GM20431 (cell line): ENCODE measurements at regions not wholly inside any gene's neighbourhood (a gene's known extent, or its start where the extent isn't known, plus 50 kb on each side); places are given as distances from the start of the nearest gene placed in this dataset.

ENCODE experiments used
- in situ Hi-C: fragments of 300-500 bp; cut with MseI, MboI; formaldehyde crosslinking; loops from one replicate; pipeline ENCODE4 v1.15.0; 2020; ENCODE audit warnings: low sequenced_read_pairs; ENCODE audit not compliant: unreplicated experiment

DNA sequence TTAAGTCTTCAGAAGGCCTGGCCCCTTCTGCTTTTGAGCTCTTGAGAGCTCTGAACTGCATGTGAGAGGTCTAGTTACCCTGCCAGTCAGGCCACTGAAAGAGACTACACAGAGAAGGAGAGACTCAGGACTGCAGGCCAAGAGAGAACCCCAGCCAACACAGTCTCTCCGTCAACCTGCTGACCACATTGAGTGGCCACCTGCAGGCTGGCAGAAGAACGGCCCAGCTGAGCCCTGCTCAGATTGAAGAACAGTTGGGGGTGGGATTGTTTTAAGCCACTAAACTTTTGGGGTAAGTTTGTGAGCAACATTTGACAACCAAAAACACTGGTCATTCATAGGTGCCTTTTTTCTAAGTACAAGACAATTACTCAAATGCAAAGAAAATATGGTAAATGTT, 273.5 kb upstream of the CCDC54 start:
- in situ Hi-C loops: no loop called here

DNA sequence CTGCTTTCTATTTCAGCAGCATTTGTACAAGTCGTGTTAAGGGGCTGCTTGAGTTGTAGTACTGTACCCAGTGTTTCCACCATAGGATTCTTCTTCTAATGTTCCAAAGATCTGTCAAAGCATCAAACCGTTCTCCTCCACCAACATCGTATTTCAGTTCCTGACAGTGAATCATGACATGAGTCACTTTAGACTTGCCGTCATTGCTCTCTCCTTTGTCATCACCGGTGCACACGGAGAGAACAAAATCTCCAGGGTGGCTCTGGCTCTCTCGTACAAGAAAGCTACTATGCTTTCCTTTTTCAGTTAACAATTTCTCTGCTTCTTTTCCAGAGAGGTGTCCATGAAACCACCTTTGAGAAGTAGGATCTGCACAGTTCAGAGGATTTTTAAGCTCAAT, 270.9 kb upstream of the CCDC54 start:
- in situ Hi-C loops: no loop called here

DNA sequence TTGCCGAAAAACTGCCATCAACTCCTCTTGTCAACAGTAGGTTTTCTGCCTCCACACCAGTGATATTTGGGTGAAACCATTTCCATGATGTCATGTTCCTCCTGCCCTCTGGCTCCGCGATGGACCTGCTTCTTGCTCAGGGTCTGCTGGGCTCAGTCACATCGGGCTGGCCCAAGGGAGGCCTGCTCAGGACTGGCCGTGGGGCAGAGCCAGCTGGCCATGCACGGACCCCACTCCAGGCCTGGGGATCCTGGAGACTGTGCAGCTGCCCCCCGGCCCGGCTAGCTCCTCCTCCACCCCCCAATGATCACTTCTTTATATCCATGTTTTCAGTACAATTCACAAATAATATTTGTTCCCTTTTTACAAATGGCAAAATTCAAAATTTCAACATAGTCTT, 270.3 kb upstream of the CCDC54 start:
- in situ Hi-C loops: no loop called here

DNA sequence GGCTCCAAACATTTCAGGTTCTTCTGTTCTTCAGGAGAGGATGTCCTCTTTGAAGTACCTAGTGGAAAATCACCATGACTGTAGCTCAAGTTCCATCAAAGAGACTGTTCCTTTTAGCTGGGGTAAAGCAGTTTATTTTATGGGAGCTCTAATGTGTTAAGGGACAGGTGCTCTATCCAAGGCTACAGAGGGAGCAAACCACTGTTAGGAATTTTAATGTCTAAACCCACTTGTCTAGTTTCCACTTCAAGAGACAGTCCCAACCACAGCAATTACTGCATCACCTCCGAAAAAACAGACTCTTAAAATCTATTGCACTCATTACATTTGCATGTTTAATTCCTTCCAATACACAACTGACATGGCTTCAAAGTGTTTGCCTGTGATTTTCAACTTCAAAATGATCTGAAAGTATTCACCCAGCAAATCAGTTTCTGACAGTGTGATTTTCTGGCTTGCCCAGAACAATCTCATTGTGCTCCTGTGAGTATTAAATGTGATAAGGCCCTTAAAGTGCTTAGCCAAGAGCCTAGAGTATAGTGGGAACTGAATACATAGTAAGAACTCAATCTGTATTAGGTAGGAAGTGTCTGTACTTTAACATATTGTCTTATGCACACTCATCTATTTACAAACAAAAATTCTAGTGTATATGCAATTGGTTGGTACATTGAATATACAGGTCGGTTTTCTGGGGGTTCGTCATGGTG, 266.5 kb upstream of the CCDC54 start:
- in situ Hi-C loops: no loop called here

DNA sequence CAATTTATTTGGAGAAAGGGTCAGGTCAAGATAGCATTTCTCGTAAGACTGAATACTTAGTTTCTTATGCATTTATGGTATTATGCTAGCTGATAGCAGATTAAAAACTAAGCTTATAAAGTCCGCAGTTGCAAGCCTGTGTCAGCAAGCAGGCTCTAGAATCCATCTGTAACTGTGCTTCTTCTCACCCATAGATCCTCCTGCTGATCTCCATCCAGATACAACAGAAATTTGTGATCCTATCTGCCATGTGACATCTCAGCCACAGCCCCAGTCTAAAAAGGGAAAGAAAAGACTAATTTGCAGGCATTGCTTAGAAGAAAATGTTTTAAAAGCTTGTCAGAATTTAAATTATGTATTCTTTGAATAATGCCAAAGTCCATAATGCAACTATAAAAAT, 265.4 kb upstream of the CCDC54 start:
- in situ Hi-C loops: no loop called here

DNA sequence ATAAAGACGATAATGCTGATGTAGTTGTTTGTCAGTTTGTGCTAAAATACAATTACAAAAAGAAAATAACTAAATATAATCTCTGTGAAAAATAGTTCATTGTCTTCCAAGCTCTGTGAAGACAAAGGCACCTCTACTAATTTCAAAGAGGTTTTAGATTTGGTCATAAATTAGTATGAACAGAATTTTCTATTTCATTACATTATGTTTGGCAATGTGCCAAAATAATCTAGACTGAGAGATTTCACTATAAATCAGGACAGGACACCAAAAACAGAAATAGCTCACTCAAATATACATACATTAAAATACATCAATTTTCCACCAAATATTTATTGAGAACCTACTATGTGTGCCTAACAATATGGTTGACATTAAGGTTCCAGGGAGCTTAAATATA, 264.9 kb upstream of the CCDC54 start:
- in situ Hi-C loops: no loop called here

DNA sequence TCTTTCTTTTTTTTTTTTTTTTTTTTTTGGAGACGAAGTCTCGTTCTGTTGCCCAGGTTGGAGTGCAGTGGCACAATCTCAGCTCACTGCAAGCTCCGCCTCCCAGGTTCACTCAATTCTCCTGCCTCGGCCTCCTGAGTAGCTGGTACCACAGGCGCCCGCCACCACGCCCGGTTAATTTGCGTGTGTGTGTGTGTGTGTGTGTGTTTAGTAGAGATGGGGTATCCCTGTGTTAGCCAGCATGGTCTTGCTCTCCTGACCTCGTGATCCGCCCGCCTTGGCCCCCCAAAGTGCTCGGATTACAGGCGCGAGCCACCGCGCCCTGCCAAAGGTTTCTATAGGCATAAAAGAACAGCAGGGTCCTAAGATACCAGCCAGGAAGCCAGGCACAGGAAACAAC, 261.0 kb upstream of the CCDC54 start:
- in situ Hi-C loops: no loop called here

DNA sequence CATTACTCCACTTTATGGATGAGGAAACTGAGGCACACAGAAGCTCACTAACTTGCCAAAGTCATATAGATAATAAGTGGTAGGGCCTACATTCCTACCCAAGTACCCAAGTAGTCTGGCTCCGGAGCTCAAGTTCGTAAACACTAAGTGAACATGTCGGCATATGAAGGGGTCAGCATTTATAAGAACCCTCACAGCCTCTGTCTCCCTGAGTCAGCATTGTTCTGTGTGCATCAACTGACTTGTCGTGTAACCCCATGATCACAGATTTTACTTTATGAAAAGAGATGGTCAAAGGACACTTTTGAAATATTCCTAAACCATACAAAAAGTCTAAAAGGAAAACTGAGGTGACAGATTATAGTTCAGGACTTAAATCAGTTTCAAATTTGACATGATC, 260.1 kb upstream of the CCDC54 start:
- in situ Hi-C loops: no loop called here

DNA sequence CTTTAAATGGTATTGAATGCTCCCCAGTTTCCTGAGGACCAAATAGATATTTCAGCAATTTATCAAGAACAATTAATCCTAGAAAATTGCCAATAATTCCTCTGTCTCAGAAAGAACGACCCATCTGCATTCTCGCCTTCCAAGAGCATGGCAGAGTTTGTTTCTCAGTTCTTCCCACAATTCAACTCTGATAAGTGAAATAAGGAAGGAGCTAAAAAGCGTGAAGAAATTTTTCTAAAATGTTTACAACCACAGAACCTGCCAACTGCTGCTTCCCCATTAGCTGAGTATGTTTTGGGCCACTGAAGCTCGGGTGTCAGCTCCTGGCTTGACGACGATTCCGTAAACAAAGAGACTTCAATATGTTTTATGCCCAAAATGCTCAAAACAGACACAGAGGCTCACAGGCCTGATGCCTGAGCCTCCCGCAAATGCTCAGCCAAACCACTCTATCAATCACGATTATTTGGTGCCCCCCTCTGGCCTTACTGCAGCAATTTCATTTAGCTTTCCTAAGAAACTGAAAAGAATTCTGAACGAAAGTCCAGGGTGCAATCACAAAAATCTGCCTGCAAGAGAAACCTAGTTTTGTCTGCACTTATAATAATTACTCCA, 259.2 kb upstream of the CCDC54 start:
- in situ Hi-C loops: no loop called here

DNA sequence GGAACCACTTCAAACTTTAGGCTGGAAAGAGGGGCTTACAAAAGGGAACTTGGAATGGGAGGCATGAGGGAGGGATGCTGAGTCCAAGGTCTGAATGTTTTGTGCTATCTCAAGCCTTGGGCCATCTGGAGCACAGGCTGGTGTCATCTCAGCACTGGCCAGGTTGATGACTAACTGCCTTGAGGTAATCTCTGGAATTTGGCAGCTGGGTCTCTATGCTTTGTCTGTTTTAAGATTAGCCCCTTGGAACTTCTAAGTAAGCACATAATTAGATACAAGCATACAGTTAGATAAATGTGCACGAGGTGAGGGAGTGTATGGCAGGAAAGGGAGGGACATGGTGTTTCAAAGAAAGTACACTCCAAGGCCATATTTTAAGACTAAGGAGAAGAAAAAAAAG, 252.4 kb upstream of the CCDC54 start:
- in situ Hi-C loops: no loop called here

DNA sequence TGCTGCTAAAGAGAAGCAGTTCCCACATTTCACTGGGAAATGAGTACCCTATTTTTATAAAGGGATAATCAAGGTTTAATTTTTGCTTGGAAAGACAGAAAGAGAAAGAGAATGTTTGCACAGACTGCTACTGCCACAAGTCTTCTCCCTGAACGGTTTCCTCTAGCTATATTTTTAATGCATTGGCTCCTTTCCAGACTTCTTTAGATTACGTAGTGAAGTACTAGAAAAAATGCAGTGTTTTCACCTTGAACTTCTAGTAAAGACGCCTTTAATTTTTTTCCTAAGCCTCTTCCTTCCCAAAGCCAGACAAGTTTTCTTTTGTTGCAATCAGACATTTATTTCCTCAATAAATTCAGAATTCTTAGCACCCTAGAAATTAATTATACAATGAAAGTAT, 248.3 kb upstream of the CCDC54 start:
- in situ Hi-C loops: no loop called here

DNA sequence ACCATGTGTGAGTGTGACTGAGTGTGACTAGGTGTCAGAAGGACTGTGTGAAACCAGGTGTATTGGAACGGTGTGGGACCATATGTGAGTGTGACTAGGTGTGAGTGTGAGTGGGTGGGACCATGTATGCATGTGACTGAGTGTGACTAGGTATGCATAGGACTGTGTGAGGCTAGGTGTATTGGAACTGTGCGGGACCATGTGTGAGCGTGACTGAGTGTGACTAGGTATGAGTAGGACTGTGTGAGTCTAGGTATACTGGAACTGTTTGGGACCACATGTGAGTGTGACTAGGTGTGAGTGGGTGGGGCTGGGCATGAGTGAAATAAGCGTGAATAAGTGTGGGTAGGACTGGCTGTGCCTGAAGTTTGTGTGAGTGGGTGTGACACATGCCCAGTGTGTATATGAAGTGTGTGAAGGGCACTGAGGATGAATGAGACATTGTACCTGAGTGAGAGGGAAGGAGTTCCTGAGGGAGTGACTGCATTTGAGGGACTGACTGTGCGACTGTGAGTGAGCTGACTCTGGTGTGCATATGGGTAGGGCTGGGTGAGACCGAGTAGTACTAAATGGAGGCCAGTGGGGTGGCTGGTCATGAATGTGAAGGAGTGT, 247.0 kb upstream of the CCDC54 start:
- in situ Hi-C loops: no loop called here

DNA sequence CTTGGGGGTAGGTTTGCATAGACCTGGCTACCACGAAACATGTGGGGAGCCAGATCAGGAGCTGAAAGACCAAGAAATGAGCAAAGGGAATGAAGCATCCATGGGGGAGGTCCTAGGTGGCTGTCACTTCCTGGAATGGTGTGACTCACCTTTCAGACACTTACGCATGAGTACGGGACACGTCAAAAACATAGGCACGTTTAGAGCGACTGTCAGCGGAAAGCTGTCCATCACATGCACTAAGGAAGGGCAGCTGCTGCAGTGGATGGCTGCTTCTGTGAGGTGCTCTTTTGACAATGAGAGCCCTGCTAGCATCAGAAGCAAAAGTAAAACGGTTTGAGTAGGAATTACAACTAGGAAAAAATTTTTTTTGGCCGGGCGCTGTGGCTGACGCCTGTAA, 244.6 kb upstream of the CCDC54 start:
- in situ Hi-C loops: no loop called here

DNA sequence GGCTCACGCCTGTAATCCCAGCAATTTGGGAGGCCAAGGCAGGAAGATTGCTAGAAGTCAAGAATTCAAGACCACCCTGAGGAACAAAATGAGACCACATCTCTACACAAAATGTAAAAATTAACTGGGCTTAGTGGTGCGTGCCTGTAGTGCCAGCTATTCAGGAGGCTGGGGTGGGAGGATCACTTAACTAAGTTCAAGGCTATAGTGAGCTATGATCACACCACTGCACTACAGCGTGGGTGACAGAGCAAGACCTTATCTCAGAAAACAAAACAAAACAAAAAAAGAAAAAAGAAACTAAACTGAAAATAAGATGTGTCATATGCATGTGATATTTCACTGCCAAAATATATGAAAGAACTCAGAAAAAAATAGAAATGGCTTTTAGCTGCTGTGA, 243.3 kb upstream of the CCDC54 start:
- in situ Hi-C loops: no loop called here

DNA sequence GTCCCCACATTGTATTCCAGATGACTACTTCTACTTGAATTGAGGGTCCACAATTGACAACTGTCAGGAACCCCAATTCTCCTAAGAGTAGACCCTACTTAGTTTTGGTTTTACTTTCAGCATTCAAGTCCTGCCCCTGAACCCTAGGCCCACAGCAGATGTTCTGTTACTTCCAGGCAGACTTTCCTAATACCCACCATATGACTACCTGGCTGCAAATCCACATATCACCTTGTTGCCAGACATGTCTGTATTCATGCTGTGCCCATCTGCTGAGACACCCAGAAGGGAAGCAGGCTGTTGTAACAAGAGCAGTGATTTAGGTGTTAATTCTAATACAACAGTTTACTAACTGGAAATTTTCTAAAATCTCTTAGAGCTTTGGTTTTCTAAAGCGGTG, 235.1 kb upstream of the CCDC54 start:
- in situ Hi-C loops: no loop called here

DNA sequence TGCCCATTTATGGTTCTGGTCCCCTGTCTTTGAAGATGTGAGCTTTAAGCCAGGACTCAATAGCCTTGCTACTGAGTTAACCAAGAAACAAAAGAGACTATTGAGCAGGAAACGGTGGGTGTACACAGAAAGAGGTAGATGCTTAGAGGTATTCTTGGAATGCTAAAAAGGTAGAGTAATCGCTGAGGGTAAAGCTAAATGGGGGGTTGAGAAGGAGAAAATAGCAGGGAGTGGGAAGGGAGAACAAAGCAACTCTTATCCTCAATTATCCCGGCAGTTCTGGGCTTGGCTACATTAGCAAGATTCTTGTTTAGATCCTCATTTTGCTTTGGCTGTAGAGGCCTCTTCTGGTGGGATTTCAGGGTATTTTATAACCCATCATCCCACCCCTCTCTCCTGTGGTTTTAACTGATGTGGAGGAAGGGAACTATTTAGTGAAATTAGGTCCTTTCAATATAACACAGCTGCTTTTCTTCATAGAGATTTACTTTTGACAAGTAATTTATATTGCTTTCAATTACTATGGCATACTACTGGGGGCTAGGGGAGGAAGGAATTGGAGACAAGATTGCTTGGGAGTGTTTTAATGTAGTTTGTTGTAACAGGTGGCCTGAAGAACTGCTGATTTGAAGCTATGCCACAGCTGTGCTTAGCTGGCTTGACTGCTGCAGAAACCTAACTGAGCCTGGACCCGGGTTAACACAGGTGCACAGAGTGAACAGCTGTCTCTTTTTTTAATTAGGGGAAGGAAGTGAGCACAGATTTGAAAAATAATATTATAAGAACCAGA, 234.3 kb upstream of the CCDC54 start:
- in situ Hi-C loops: no loop called here

DNA sequence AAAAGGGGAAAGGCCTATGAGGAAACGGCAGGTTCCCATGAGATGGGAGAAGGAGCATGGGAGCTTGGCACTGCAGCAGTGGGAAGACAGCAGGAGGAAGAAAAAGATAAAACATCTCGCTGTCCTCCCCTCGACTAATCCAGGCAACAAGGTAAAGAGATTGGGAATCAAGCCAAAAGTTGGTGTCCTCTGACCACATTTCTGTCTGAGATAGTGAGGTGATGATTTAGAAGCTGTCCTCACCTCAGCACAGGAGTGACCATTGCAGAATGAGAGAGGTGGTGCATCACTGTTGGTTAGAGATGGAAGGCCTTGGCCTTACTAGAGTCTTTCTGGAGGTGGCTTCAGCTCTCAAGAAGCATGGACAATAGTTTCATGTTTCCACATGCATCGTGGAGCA, 226.6 kb upstream of the CCDC54 start:
- in situ Hi-C loops: loop anchor here (25.0 kb wide), 1 partner anchor 112 kb away; no protein-coding TSS in a partner anchor

DNA sequence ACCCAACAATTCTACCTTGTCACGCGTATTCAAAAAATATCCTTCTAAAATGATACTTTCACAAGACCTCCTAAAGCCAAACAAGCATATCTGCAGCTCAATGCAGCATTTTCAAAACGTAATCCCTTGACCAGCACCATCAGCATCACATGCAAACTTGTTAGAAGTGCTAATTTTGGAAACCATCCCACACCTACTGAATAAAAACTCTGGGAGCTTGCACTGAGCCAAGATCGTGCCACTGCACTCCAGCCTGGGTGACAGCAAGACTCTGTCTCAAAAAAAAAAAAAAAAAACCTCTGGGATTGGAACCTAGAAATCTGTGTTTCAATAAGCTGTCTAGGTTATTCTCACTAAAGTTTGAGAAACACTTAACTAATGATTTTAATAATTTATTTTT, 223.3 kb upstream of the CCDC54 start:
- in situ Hi-C loops: loop anchor here (25.0 kb wide), 1 partner anchor 108 kb away; no protein-coding TSS in a partner anchor

DNA sequence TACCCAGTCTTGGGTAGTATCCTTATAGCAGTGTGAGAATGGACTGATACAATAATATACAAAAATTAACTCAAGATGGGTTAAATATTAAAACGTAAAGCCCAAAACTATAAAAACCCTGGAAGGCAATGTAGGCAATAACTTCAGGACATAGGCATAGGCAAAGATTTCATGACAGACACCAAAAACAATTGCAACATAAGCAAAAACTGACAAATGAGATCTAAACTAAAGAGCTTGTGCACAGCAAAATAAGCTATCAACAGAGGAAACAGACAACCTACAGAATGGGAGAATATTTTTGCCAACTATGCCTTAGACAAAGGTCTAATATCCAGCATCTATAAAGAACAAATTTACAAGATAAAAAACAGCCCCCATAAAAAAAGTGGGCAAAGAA, 204.8 kb upstream of the CCDC54 start:
- in situ Hi-C loops: loop anchor here (25.0 kb wide), 1 partner anchor 90 kb away; no protein-coding TSS in a partner anchor

DNA sequence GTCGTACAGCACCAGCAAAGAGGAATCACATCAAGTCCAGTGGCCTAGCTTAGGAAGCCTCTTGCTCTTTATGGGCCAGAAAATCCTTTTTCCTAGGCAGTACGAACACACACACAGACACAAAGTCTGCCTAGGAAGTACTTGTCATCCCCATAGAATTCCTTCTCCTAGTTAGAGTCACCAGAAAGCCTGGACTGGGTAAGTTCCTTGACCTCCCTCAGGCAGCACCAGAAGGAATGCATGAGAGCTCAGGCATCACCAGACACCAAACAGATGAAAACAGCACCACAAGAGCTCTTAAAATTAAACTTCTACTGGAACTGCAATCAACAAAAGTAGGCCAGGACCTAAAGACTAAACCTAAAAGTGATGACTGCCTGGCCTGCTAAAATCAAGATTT, 192.9 kb upstream of the CCDC54 start:
- in situ Hi-C loops: no loop called here

DNA sequence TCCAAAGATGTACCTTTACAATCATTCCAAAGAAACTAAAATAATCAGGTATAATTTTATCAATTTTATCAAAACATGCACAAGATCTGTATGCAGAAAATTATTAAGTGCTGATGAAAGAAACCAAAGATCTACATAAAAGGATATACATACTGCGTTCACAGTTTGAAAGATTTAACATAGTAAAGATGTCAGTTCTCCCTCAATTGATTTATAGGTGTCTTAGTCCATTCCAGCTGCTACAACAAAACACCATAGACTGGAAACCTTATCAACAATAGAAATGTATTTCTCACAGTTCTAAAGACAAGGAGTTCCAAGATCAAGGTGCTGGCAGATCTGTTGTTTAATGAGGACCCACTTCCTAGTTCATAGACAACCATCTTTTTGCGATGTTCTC, 189.0 kb upstream of the CCDC54 start:
- in situ Hi-C loops: no loop called here
